Transverse colon (tissue), 3 donors: ENCODE measurements at regions not wholly inside any gene's neighbourhood (a gene's known extent, or its start where the extent isn't known, plus 50 kb on each side); places are given as distances from the start of the nearest gene placed in this dataset.

Experiments
- POLR2A ChIP-seq: fragments of 450-650 bp; IDR thresholded peaks from one replicate; pipeline ENCODE4 v1.6.1; 2016; ENCODE audit warnings: antibody characterized with exemption, mild to moderate bottlenecking, moderate library complexity
- POLR2AphosphoS5 ChIP-seq, 3 donors: sonication (generic); formaldehyde crosslinking; IDR thresholded peaks; one replicate each; pipeline ENCODE4 v1.6.1; 2016; ENCODE audit warnings: antibody characterized with exemption in 3 of 3

- no peak for TF ChIP-seq POLR2AphosphoS5 (IDR thresholded peaks at IDR 0.05)
- no peak for TF ChIP-seq POLR2A
Measured at GRCh38 chr14:101476258-101476915, 84.9 kb upstream of the DIO3 start.
